H9 (cell line): ENCODE measurements at regions not wholly inside any gene's neighbourhood (a gene's known extent, or its start where the extent isn't known, plus 50 kb on each side); places are given as distances from the start of the nearest gene placed in this dataset.

Experiments used
- DNase-seq: peaks from one replicate; pipeline ENCODE4 v3.0.0-alpha.2; 2017
- H2AFZ ChIP-seq: one replicate; pipeline ENCODE4 v1.6.1; 2013; ENCODE audit warnings: mild to moderate bottlenecking, low read length, control low read depth, moderate library complexity
- H2AK5ac ChIP-seq: 2 replicates; pipeline ENCODE4 v1.6.1; 2013; ENCODE audit warnings: low read length, control low read depth, mixed read lengths; ENCODE audit not compliant: insufficient read length
- H2BK120ac ChIP-seq: one replicate; pipeline ENCODE4 v1.6.1; 2013; ENCODE audit warnings: low read depth, mild to moderate bottlenecking, low read length, control low read depth, inconsistent platforms; ENCODE audit not compliant: poor library complexity, severe bottlenecking
- H2BK12ac ChIP-seq: 2 replicates; pipeline ENCODE4 v1.6.1; 2013; ENCODE audit warnings: low read length, control low read depth, mixed read lengths, low read depth; ENCODE audit not compliant: insufficient read length
- H2BK15ac ChIP-seq: 2 replicates; pipeline ENCODE4 v1.6.1; 2013; ENCODE audit warnings: low read depth, low read length, control low read depth
- H2BK20ac ChIP-seq: one replicate; pipeline ENCODE4 v1.6.1; 2013; ENCODE audit warnings: low read depth, mild to moderate bottlenecking, low read length, control low read depth, inconsistent platforms; ENCODE audit not compliant: poor library complexity, severe bottlenecking
- H2BK5ac ChIP-seq: 2 replicates; pipeline ENCODE4 v1.6.1; 2013; ENCODE audit warnings: low read length, control low read depth, mixed read lengths; ENCODE audit not compliant: insufficient read length
- H3K14ac ChIP-seq: 2 replicates; pipeline ENCODE4 v1.6.1; 2013; ENCODE audit warnings: low read length, control low read depth; ENCODE audit not compliant: insufficient read depth
- H3K18ac ChIP-seq: 2 replicates; pipeline ENCODE4 v1.6.1; 2013; ENCODE audit warnings: low read depth, mild to moderate bottlenecking, mixed read lengths, low read length, control low read depth; ENCODE audit not compliant: insufficient read length
- H3K23ac ChIP-seq: 2 replicates; pipeline ENCODE4 v1.6.1; 2013; ENCODE audit warnings: low read length, control low read depth, mixed read lengths, low read depth; ENCODE audit not compliant: insufficient read length
- H3K23me2 ChIP-seq: 2 replicates; pipeline ENCODE4 v1.6.1; 2013; ENCODE audit warnings: low read depth, mild to moderate bottlenecking, mixed read lengths, low read length, control low read depth; ENCODE audit not compliant: insufficient read length, poor library complexity, severe bottlenecking
- H3K27ac ChIP-seq: 2 replicates; pipeline ENCODE4 v1.5.1; 2013; ENCODE audit warnings: low read length, control low read depth, mixed read lengths, low read depth; ENCODE audit not compliant: insufficient read length
- H3K27me3 ChIP-seq: 2 replicates; pipeline ENCODE4 v1.6.1; 2013; ENCODE audit warnings: low read length, control low read depth, inconsistent platforms; ENCODE audit not compliant: insufficient read depth
- H3K4ac ChIP-seq: 2 replicates; pipeline ENCODE4 v1.6.1; 2013; ENCODE audit warnings: low read depth, mild to moderate bottlenecking, control low read depth, inconsistent platforms, low read length, moderate library complexity
- H3K4me1 ChIP-seq: 2 replicates; pipeline ENCODE4 v1.6.1; 2013; ENCODE audit warnings: low read length, control low read depth, inconsistent platforms; ENCODE audit not compliant: insufficient read depth
- H3K4me2 ChIP-seq: 2 replicates; pipeline ENCODE4 v1.6.1; 2013; ENCODE audit warnings: low read length, control low read depth, mixed read lengths; ENCODE audit not compliant: insufficient read length, insufficient read depth
- H3K56ac ChIP-seq: 2 replicates; pipeline ENCODE4 v1.6.1; 2013; ENCODE audit warnings: low read depth, mild to moderate bottlenecking, mixed read lengths, low read length, control low read depth; ENCODE audit not compliant: insufficient read length
- H3K79me1 ChIP-seq: 2 replicates; pipeline ENCODE4 v1.6.1; 2013; ENCODE audit warnings: low read depth, mild to moderate bottlenecking, moderate library complexity, low read length, control low read depth, inconsistent platforms; ENCODE audit not compliant: insufficient read depth, poor library complexity, severe bottlenecking
- H3K79me2 ChIP-seq: 2 replicates; pipeline ENCODE4 v1.6.1; 2013; ENCODE audit warnings: low read length, control low read depth, inconsistent platforms; ENCODE audit not compliant: insufficient read depth
- H3K9ac ChIP-seq: 2 replicates; pipeline ENCODE4 v1.6.1; 2013; ENCODE audit warnings: low read length, control low read depth, mixed read lengths; ENCODE audit not compliant: insufficient read length; ENCODE audit errors: extremely low read depth
- H3K9me3 ChIP-seq: one replicate; pipeline ENCODE4 v1.6.1; 2013; ENCODE audit warnings: low read depth, low read length, inconsistent platforms; ENCODE audit not compliant: control insufficient read depth
- H3T11ph ChIP-seq: one replicate; pipeline ENCODE4 v1.6.1; 2013; ENCODE audit warnings: mild to moderate bottlenecking, low read length, control low read depth, inconsistent platforms
- H4K20me1 ChIP-seq: one replicate; pipeline ENCODE4 v1.6.1; 2013; ENCODE audit not compliant: control insufficient read depth, insufficient read length, insufficient read depth
- H4K5ac ChIP-seq: 2 replicates; pipeline ENCODE4 v1.6.1; 2013; ENCODE audit warnings: low read depth, mild to moderate bottlenecking, mixed read lengths, low read length, control low read depth; ENCODE audit not compliant: insufficient read length
- H4K8ac ChIP-seq: replicated peaks from 2 replicates; pipeline ENCODE4 v1.6.1; 2013; ENCODE audit warnings: low read length, control low read depth, mixed read lengths, low read depth; ENCODE audit not compliant: insufficient read length
- H4K91ac ChIP-seq: 2 replicates; pipeline ENCODE4 v1.6.1; 2013; ENCODE audit warnings: low read depth, mild to moderate bottlenecking, moderate library complexity, mixed read lengths, low read length, control low read depth; ENCODE audit not compliant: insufficient read length
- H3K27ac Mint-ChIP-seq, 3 experiments: 2 replicates in 2 of 3; 3 replicates in 1 of 3; pipeline ENCODE4 v1.8.0; 2020 to 2021; ENCODE audit warnings: mixed read lengths in 3 of 3, mild to moderate bottlenecking in 1 of 3, moderate library complexity in 1 of 3
- H3K27me3 Mint-ChIP-seq: 2 replicates; pipeline ENCODE4 v1.8.0; 2021; ENCODE audit warnings: low read depth, mild to moderate bottlenecking, moderate library complexity, mixed read lengths
- H3K36me3 Mint-ChIP-seq, 3 experiments: 2 replicates in 2 of 3; 3 replicates in 1 of 3; pipeline ENCODE4 v1.8.0; 2020 to 2021; ENCODE audit warnings: low read depth in 3 of 3, mixed read lengths in 3 of 3; ENCODE audit not compliant: insufficient read depth in 1 of 3
- H3K4me1 Mint-ChIP-seq, 2 experiments: 2 replicates each; pipeline ENCODE4 v1.8.0; 2020; ENCODE audit warnings: mixed read lengths in 2 of 2
- H3K4me3 Mint-ChIP-seq, 2 experiments: 2 replicates in 1 of 2; 3 replicates in 1 of 2; pipeline ENCODE4 v1.8.0; 2020 to 2021; ENCODE audit warnings: mild to moderate bottlenecking in 2 of 2, mixed read lengths in 2 of 2, moderate library complexity in 1 of 2
- H3K9me3 Mint-ChIP-seq, 2 experiments: 2 replicates in 1 of 2; 3 replicates in 1 of 2; pipeline ENCODE4 v1.8.0; 2020; ENCODE audit warnings: mild to moderate bottlenecking in 2 of 2, mixed read lengths in 2 of 2, moderate library complexity in 1 of 2
- CTCF ChIP-seq: fragments of 200-600 bp; sonication (generic); conservative IDR thresholded peaks from 3 replicates; pipeline ENCODE4 v1.8.0; 2021; ENCODE audit warnings: antibody characterized with exemption, mild to moderate bottlenecking
- WGBS: extraction: QIAGEN DNeasy Blood & Tissue Kit; methylation state at CpG from one replicate; pipeline ENCODE4 v1.1.7; 2013; ENCODE audit warnings: missing lambda C conversion rate, low lambda C conversion rate, mixed read lengths; ENCODE audit not compliant: insufficient read length; ENCODE audit errors: extremely low coverage; 5-methylcytosine and 5-hydroxymethylcytosine counted together

- no peaks in the 10 kb centered on the region for H3K27me3 Mint-ChIP-seq
- H3K4me3 Mint-ChIP-seq = no peak overlapping the region
- no peak overlapping the region for H3K4me2 ChIP-seq
- no peaks in the 10 kb centered on the region for H3K79me1 ChIP-seq
- no peak overlapping the region for H3K4ac ChIP-seq
- no peak overlapping the region for H2BK120ac ChIP-seq
- H4K20me1 ChIP-seq = no peaks in the 10 kb centered on the region
- no peak overlapping the region for H2AK5ac ChIP-seq
- no peak overlapping the region for H4K8ac ChIP-seq
- H2BK5ac ChIP-seq = no peak overlapping the region
- no peak overlapping the region for H3K14ac ChIP-seq
- WGBS = no CpG with 5 or more reads among the region's 2 CpGs
- H4K5ac ChIP-seq = no peak overlapping the region
- no peak overlapping the region for H4K91ac ChIP-seq
- H2BK20ac ChIP-seq = no peak overlapping the region
- H3K9ac ChIP-seq = no peak overlapping the region
- no peaks in the 10 kb centered on the region for H3K79me2 ChIP-seq
- no peaks in the 10 kb centered on the region; the same call in 1 of the 2 replicates for H3K4me1 ChIP-seq
- H3K9me3 ChIP-seq = peaks cover 12% of the 10 kb centered on the region
- H3K27ac Mint-ChIP-seq = no peak overlapping the region
- no peaks in the 10 kb centered on the region for H3K23me2 ChIP-seq
- no peak overlapping the region for H3K23ac ChIP-seq
- no peak for TF ChIP-seq CTCF
- no peak overlapping the region for H2BK12ac ChIP-seq
- H3T11ph ChIP-seq = no peak overlapping the region
- H2BK15ac ChIP-seq = no peak overlapping the region
- H3K27ac ChIP-seq = no peak overlapping the region
- H3K4me1 Mint-ChIP-seq = peaks cover 4 to 5% of the 10 kb centered on the region in 2 experiments; a peak in 3 of 4 replicates
- H3K27me3 ChIP-seq = no peaks in the 10 kb centered on the region
- no peak overlapping the region for H2AFZ ChIP-seq
- no peak overlapping the region for H3K56ac ChIP-seq
- peaks cover 11 to 42% (median 30%) of the 10 kb centered on the region in 3 experiments for H3K36me3 Mint-ChIP-seq
- no peak overlapping the region for H3K18ac ChIP-seq
- no peak for DNase-seq
- H3K9me3 Mint-ChIP-seq = peaks cover 32 to 40% of the 10 kb centered on the region in 2 experiments
These were observed 180.5 kb upstream of the TOX3 start for GRCh38 chr16:52727441-52727840.
